ENCODE measurements at regions not wholly inside any gene's neighbourhood (a gene's known extent, or its start where the extent isn't known, plus 50 kb on each side); places are given as distances from the start of the nearest gene placed in this dataset.

GRCh38 chr9:13508681-13509080, 229.2 kb upstream of the MPDZ start:
- TF ChIP-seq EGR1 (IDR thresholded peaks at IDR 0.05) (no peak), ZBTB7A (IDR thresholded peaks at IDR 0.05; ENCODE audit: low read depth) (no peak), TAF1 (IDR thresholded peaks at IDR 0.05; ENCODE audit: low read depth) (no peak), NFIC (IDR thresholded peaks at IDR 0.05) (no peak), MAX (IDR thresholded peaks at IDR 0.05) (no peak), TCF12 (IDR thresholded peaks at IDR 0.05; ENCODE audit: low read depth) (no peak), CEBPB (IDR thresholded peaks at IDR 0.05) (no peak), TEAD4 (IDR thresholded peaks at IDR 0.05) (no peak), RAD21 (IDR thresholded peaks at IDR 0.05; ENCODE audit: low read depth) (no peak), CREB1 (IDR thresholded peaks at IDR 0.05; ENCODE audit: low read depth) (no peak), FOXM1 (IDR thresholded peaks at IDR 0.05; ENCODE audit: borderline replicate concordance, low read depth) (no peak), YY1 (IDR thresholded peaks at IDR 0.05; ENCODE audit: low read depth) (no peak), EP300 (IDR thresholded peaks at IDR 0.05; ENCODE audit: borderline replicate concordance) (no peak)
- TF ChIP-seq, protein P1, sequence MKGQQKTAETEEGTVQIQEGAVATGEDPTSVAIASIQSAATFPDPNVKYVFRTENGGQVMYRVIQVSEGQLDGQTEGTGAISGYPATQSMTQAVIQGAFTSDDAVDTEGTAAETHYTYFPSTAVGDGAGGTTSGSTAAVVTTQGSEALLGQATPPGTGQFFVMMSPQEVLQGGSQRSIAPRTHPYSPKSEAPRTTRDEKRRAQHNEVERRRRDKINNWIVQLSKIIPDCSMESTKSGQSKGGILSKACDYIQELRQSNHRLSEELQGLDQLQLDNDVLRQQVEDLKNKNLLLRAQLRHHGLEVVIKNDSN (IDR thresholded peaks at IDR 0.05), result no peak
- TF ChIP-seq, protein P2, sequence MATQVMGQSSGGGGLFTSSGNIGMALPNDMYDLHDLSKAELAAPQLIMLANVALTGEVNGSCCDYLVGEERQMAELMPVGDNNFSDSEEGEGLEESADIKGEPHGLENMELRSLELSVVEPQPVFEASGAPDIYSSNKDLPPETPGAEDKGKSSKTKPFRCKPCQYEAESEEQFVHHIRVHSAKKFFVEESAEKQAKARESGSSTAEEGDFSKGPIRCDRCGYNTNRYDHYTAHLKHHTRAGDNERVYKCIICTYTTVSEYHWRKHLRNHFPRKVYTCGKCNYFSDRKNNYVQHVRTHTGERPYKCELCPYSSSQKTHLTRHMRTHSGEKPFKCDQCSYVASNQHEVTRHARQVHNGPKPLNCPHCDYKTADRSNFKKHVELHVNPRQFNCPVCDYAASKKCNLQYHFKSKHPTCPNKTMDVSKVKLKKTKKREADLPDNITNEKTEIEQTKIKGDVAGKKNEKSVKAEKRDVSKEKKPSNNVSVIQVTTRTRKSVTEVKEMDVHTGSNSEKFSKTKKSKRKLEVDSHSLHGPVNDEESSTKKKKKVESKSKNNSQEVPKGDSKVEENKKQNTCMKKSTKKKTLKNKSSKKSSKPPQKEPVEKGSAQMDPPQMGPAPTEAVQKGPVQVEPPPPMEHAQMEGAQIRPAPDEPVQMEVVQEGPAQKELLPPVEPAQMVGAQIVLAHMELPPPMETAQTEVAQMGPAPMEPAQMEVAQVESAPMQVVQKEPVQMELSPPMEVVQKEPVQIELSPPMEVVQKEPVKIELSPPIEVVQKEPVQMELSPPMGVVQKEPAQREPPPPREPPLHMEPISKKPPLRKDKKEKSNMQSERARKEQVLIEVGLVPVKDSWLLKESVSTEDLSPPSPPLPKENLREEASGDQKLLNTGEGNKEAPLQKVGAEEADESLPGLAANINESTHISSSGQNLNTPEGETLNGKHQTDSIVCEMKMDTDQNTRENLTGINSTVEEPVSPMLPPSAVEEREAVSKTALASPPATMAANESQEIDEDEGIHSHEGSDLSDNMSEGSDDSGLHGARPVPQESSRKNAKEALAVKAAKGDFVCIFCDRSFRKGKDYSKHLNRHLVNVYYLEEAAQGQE (IDR thresholded peaks at IDR 0.05; ENCODE audit: low read depth), result no peak

DNA sequence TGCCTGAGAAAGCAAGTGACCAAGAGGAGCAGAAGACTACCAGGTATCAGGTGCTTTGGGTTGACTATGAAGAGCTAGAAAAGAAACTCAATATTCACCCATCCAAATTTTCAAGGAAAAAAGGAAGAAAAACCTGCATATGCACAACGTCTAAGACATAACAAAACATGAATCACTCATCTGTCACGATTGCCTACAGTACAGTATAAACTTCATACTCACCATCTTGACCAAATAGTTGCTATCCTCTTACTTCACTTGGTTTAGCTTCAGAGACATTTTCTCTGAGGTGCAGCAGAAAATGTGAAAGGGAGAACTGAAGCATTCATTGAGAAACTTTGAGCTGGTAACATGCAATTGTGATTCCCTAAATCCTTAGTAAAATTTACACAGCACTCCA, 228.6 kb upstream of the MPDZ start:
- TF ChIP-seq, protein P1 (IDR thresholded peaks at IDR 0.05), result no peak
- no peak for TF ChIP-seq ZBTB7A (IDR thresholded peaks at IDR 0.05; ENCODE audit: low read depth)
- no peak for TF ChIP-seq EP300 (IDR thresholded peaks at IDR 0.05; ENCODE audit: borderline replicate concordance)
- TF ChIP-seq YY1 (IDR thresholded peaks at IDR 0.05; ENCODE audit: low read depth), result no peak
- no peak for TF ChIP-seq FOXM1 (IDR thresholded peaks at IDR 0.05; ENCODE audit: borderline replicate concordance, low read depth)
- TF ChIP-seq, protein P2 (IDR thresholded peaks at IDR 0.05; ENCODE audit: low read depth), result no peak
- no peak for TF ChIP-seq TEAD4 (IDR thresholded peaks at IDR 0.05)
- no peak for TF ChIP-seq TAF1 (IDR thresholded peaks at IDR 0.05; ENCODE audit: low read depth)
- no peak for TF ChIP-seq NFIC (IDR thresholded peaks at IDR 0.05)
- TF ChIP-seq EGR1 (IDR thresholded peaks at IDR 0.05), result no peak
- TF ChIP-seq CREB1 (IDR thresholded peaks at IDR 0.05; ENCODE audit: low read depth), result no peak
- no peak for TF ChIP-seq MAX (IDR thresholded peaks at IDR 0.05)
- TF ChIP-seq TCF12 (IDR thresholded peaks at IDR 0.05; ENCODE audit: low read depth), result no peak
- TF ChIP-seq RAD21 (IDR thresholded peaks at IDR 0.05; ENCODE audit: low read depth), result no peak
- TF ChIP-seq CEBPB (IDR thresholded peaks at IDR 0.05), result no peak

- TF ChIP-seq FOXM1 (IDR thresholded peaks at IDR 0.05; ENCODE audit: borderline replicate concordance, low read depth) (no peak), EGR1 (IDR thresholded peaks at IDR 0.05) (no peak), RAD21 (IDR thresholded peaks at IDR 0.05; ENCODE audit: low read depth) (no peak), MAX (IDR thresholded peaks at IDR 0.05) (no peak), TEAD4 (IDR thresholded peaks at IDR 0.05) (no peak), TAF1 (IDR thresholded peaks at IDR 0.05; ENCODE audit: low read depth) (no peak), TCF12 (IDR thresholded peaks at IDR 0.05; ENCODE audit: low read depth) (no peak), ZBTB7A (IDR thresholded peaks at IDR 0.05; ENCODE audit: low read depth) (no peak), YY1 (IDR thresholded peaks at IDR 0.05; ENCODE audit: low read depth) (no peak), EP300 (IDR thresholded peaks at IDR 0.05; ENCODE audit: borderline replicate concordance) (no peak), CEBPB (IDR thresholded peaks at IDR 0.05) (no peak)
- TF ChIP-seq, protein P1 (IDR thresholded peaks at IDR 0.05), result no peak
Measured at GRCh38 chr9:13505797-13506196, 226.3 kb upstream of the MPDZ start.

GRCh38 chr9:13503599-13503998, 224.1 kb upstream of the MPDZ start:
- no peak for TF ChIP-seq TAF1 (IDR thresholded peaks at IDR 0.05; ENCODE audit: low read depth)
- TF ChIP-seq EP300 (IDR thresholded peaks at IDR 0.05; ENCODE audit: borderline replicate concordance), result no peak
- no peak for TF ChIP-seq YY1 (IDR thresholded peaks at IDR 0.05; ENCODE audit: low read depth)
- TF ChIP-seq TEAD4 (IDR thresholded peaks at IDR 0.05), result no peak
- TF ChIP-seq FOXM1 (IDR thresholded peaks at IDR 0.05; ENCODE audit: borderline replicate concordance, low read depth), result no peak

DNA sequence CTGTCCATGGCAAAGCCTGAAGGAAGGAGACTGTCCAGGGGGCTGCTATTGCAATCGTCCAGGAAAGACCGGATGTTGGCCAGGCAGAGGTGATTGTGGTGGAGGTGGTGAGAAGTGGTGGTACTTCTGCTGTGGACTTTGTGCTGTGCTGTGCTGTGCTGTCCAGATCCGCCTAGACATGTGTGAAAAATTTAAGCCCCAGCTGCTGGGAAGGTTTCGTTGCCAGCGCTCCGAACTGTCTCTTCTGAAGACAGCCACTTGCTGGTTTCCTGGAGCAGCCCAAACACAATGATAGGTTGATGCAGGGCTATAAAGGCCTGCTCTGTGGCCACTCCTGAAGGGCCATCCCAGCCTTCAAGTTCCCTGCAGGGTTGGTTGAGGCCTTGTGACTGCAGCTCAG, 223.0 kb upstream of the MPDZ start:
- TF ChIP-seq YY1 (IDR thresholded peaks at IDR 0.05; ENCODE audit: low read depth) (no peak), CEBPB (IDR thresholded peaks at IDR 0.05) (no peak), TAF1 (IDR thresholded peaks at IDR 0.05; ENCODE audit: low read depth) (no peak), EP300 (IDR thresholded peaks at IDR 0.05; ENCODE audit: borderline replicate concordance) (no peak), FOXM1 (IDR thresholded peaks at IDR 0.05; ENCODE audit: borderline replicate concordance, low read depth) (no peak), CREB1 (IDR thresholded peaks at IDR 0.05; ENCODE audit: low read depth) (no peak), TCF12 (IDR thresholded peaks at IDR 0.05; ENCODE audit: low read depth) (no peak), MAX (IDR thresholded peaks at IDR 0.05) (no peak), RAD21 (IDR thresholded peaks at IDR 0.05; ENCODE audit: low read depth) (no peak), TEAD4 (IDR thresholded peaks at IDR 0.05) (no peak), ZBTB7A (IDR thresholded peaks at IDR 0.05; ENCODE audit: low read depth) (no peak), EGR1 (IDR thresholded peaks at IDR 0.05) (no peak), NFIC (IDR thresholded peaks at IDR 0.05) (no peak)
- TF ChIP-seq, protein P1 (IDR thresholded peaks at IDR 0.05), result no peak
- TF ChIP-seq, protein P2 (IDR thresholded peaks at IDR 0.05; ENCODE audit: low read depth), result no peak
